ENCODE measurements at regions not wholly inside any gene's neighbourhood (a gene's known extent, or its start where the extent isn't known, plus 50 kb on each side); places are given as distances from the start of the nearest gene placed in this dataset.
"Not testable (repeated sequence)": the region's sequence is repeated elsewhere in the genome, so short reads cannot be mapped to it uniquely, and the experiment has no call there.

DNA sequence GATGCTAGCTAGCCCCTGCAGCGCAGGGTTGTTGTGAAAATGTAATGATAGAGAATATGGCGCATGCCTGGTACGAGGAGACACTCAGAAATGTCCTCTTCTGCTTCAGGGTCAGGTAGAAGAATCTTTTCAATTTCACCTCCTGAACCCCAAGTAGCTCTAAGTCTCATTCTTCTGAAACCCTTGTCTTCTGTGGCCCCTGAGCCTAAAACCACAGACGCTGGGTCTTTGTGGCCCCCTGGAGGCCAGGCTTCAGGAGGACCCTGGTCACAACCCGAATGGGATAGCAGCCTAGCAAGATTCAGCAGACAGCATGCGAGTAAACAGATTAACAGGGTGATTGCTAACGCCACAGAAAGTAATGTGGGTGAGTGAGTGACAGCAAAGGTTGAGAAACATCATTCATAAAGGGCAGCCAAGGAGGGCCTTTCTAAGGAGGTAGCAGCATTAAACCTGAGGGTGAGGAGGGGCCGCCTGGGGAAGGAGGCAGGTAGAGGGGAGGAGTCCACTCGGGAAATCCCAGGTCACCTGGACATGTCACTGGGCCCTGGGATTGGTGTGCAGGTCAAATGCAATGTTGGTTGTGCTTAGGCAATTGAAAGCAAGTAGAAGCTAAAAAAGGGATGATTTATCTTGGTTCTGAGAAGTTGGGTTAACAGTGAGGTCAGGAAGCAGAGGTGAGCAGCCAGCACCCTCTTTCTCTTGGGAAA is 82.2 kb downstream of the ARHGAP11B start:
- H3K79me2 ChIP-seq (ENCODE audit: insufficient read depth); H3K27ac ChIP-seq (ENCODE audit: low read depth in 2 of 2, low read length in 1 of 2); H4K20me1 ChIP-seq (ENCODE audit: insufficient read depth); H3K4me3 ChIP-seq (ENCODE audit: low read depth in 2 of 2, low read length in 1 of 2); CTCF ChIA-PET; H3K9me2 ChIP-seq; POLR2A ChIA-PET; H3K9ac ChIP-seq; H3K4me2 ChIP-seq; H3K36me3 ChIP-seq (replicated peaks in 1 of 2; ENCODE audit: control insufficient read depth in 1 of 2, insufficient read depth in 2 of 2, low read length in 1 of 2); H3K4me1 ChIP-seq (ENCODE audit: control insufficient read depth in 1 of 2, insufficient read depth in 2 of 2, low read depth in 1 of 2, low read length in 1 of 2); H3F3A ChIP-seq (replicated peaks; ENCODE audit: insufficient read depth); H3K9me3 ChIP-seq; DNase-seq; H2AFZ ChIP-seq (ENCODE audit: low read depth); H3K27me3 ChIP-seq (ENCODE audit: insufficient read depth): not testable (repeated sequence)
- 79% methylated on average over 9 of the region's 9 CpGs for WGBS (ENCODE audit: low lambda C conversion rate)

DNA sequence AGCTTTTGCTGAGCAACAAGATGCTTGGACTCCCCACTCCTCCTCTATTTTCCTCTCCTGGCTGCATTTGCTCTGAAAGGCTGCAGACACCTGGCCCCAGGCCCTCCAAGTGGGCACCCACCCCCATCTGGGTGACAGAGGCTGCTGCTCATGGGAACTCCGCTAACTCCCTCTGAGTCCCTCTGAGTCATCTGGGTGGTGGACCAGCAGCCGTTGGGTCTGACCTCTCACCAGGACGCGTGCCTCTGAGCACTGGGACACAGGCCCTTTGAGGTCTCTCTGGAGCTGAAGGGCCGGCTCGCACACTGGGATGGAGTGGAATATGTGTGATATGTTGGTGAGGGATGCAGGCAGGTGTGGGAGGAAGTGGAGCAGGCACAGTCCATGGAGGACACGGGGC is 82.9 kb downstream of the ARHGAP11B start:
- H3K4me2 ChIP-seq; H2AFZ ChIP-seq (ENCODE audit: low read depth); DNase-seq; H3K9me3 ChIP-seq; H3F3A ChIP-seq (replicated peaks; ENCODE audit: insufficient read depth); H3K36me3 ChIP-seq (replicated peaks in 1 of 2; ENCODE audit: control insufficient read depth in 1 of 2, insufficient read depth in 2 of 2, low read length in 1 of 2); H4K20me1 ChIP-seq (ENCODE audit: insufficient read depth); H3K9me2 ChIP-seq; H3K9ac ChIP-seq; H3K27ac ChIP-seq (ENCODE audit: low read depth in 2 of 2, low read length in 1 of 2); CTCF ChIA-PET; H3K79me2 ChIP-seq (ENCODE audit: insufficient read depth); POLR2A ChIA-PET; H3K4me3 ChIP-seq (ENCODE audit: low read depth in 2 of 2, low read length in 1 of 2); H3K27me3 ChIP-seq (ENCODE audit: insufficient read depth); H3K4me1 ChIP-seq (ENCODE audit: control insufficient read depth in 1 of 2, insufficient read depth in 2 of 2, low read depth in 1 of 2, low read length in 1 of 2): not testable (repeated sequence)
- WGBS (ENCODE audit: low lambda C conversion rate), result 59% methylated on average over 2 of the region's 7 CpGs

DNA sequence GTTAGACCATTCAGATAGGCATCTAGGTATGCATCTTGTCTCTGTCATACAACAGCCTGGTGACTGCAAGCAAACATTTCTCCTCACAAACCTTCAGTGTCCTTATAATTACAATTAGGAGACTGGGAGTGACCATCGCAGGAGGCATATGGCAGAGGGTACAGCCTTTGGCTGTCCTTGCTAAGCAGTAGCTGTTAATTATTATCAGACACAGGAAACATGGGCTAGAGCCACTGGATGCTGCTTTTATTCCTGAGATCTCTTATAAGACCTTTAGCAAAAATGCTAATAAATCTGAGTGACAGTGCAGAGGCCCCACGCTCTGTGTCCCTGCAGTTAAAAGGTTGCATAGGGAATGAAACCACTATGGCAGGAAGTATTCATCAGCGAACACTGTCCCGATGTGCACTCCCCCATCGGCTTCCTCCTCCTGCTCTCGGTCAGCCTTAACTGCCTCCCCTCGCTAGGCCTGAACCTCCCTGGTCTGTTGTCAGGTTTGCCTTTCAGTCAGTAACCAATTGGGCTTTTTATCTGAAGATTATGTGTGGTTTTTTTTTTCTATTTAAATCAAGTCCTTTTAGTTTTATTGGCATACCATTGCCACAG is 92.2 kb downstream of the ARHGAP11B start:
- H3K9me2 ChIP-seq; H3K9me3 ChIP-seq; H2AFZ ChIP-seq (ENCODE audit: low read depth); H3K9ac ChIP-seq; H3K4me3 ChIP-seq (ENCODE audit: low read depth in 2 of 2, low read length in 1 of 2); H4K20me1 ChIP-seq (ENCODE audit: insufficient read depth); H3K36me3 ChIP-seq (replicated peaks in 1 of 2; ENCODE audit: control insufficient read depth in 1 of 2, insufficient read depth in 2 of 2, low read length in 1 of 2); DNase-seq; H3K79me2 ChIP-seq (ENCODE audit: insufficient read depth); H3K4me1 ChIP-seq (ENCODE audit: control insufficient read depth in 1 of 2, insufficient read depth in 2 of 2, low read depth in 1 of 2, low read length in 1 of 2); H3F3A ChIP-seq (replicated peaks; ENCODE audit: insufficient read depth); POLR2A ChIA-PET; CTCF ChIA-PET; H3K27me3 ChIP-seq (ENCODE audit: insufficient read depth); H3K4me2 ChIP-seq; H3K27ac ChIP-seq (ENCODE audit: low read depth in 2 of 2, low read length in 1 of 2): not testable (repeated sequence)
- 93% methylated on average over 7 of the region's 7 CpGs for WGBS (ENCODE audit: low lambda C conversion rate)

- H3K79me2 ChIP-seq (ENCODE audit: insufficient read depth); H2AFZ ChIP-seq (ENCODE audit: low read depth); H3K4me2 ChIP-seq; H3K9me2 ChIP-seq; H3K4me3 ChIP-seq (ENCODE audit: low read depth in 2 of 2, low read length in 1 of 2); POLR2A ChIA-PET; H3F3A ChIP-seq (replicated peaks; ENCODE audit: insufficient read depth); DNase-seq; H3K4me1 ChIP-seq (ENCODE audit: control insufficient read depth in 1 of 2, insufficient read depth in 2 of 2, low read depth in 1 of 2, low read length in 1 of 2); CTCF ChIA-PET; H3K36me3 ChIP-seq (replicated peaks in 1 of 2; ENCODE audit: control insufficient read depth in 1 of 2, insufficient read depth in 2 of 2, low read length in 1 of 2); H3K9me3 ChIP-seq; H4K20me1 ChIP-seq (ENCODE audit: insufficient read depth); H3K27me3 ChIP-seq (ENCODE audit: insufficient read depth); H3K9ac ChIP-seq; H3K27ac ChIP-seq (ENCODE audit: low read depth in 2 of 2, low read length in 1 of 2): not testable (repeated sequence)
- WGBS (ENCODE audit: low lambda C conversion rate), result 97% methylated on average over 5 of the region's 5 CpGs
These were observed 93.4 kb downstream of the ARHGAP11B start for GRCh38 chr15:30719363-30719762.

- H3K4me3 ChIP-seq (ENCODE audit: low read depth in 2 of 2, low read length in 1 of 2); H3K27me3 ChIP-seq (ENCODE audit: insufficient read depth); DNase-seq; H3K9me2 ChIP-seq; H3F3A ChIP-seq (replicated peaks; ENCODE audit: insufficient read depth); H2AFZ ChIP-seq (ENCODE audit: low read depth); H3K9ac ChIP-seq; H3K79me2 ChIP-seq (ENCODE audit: insufficient read depth); H3K27ac ChIP-seq (ENCODE audit: low read depth in 2 of 2, low read length in 1 of 2); POLR2A ChIA-PET; H3K4me1 ChIP-seq (ENCODE audit: control insufficient read depth in 1 of 2, insufficient read depth in 2 of 2, low read depth in 1 of 2, low read length in 1 of 2); H3K4me2 ChIP-seq; CTCF ChIA-PET; H3K36me3 ChIP-seq (replicated peaks in 1 of 2; ENCODE audit: control insufficient read depth in 1 of 2, insufficient read depth in 2 of 2, low read length in 1 of 2); H4K20me1 ChIP-seq (ENCODE audit: insufficient read depth); H3K9me3 ChIP-seq: not testable (repeated sequence)
- 79% methylated on average over 2 of the region's 3 CpGs for WGBS (ENCODE audit: low lambda C conversion rate)
These were observed 94.9 kb downstream of the ARHGAP11B start for GRCh38 chr15:30720825-30721224.

- H3F3A ChIP-seq (replicated peaks; ENCODE audit: insufficient read depth); H3K4me1 ChIP-seq (ENCODE audit: control insufficient read depth in 1 of 2, insufficient read depth in 2 of 2, low read depth in 1 of 2, low read length in 1 of 2); H3K4me2 ChIP-seq; H3K79me2 ChIP-seq (ENCODE audit: insufficient read depth); CTCF ChIA-PET; H4K20me1 ChIP-seq (ENCODE audit: insufficient read depth); H3K4me3 ChIP-seq (ENCODE audit: low read depth in 2 of 2, low read length in 1 of 2); H3K27ac ChIP-seq (ENCODE audit: low read depth in 2 of 2, low read length in 1 of 2); H2AFZ ChIP-seq (ENCODE audit: low read depth); DNase-seq; POLR2A ChIA-PET; H3K27me3 ChIP-seq (ENCODE audit: insufficient read depth); H3K9me3 ChIP-seq; H3K9me2 ChIP-seq; H3K36me3 ChIP-seq (replicated peaks in 1 of 2; ENCODE audit: control insufficient read depth in 1 of 2, insufficient read depth in 2 of 2, low read length in 1 of 2); H3K9ac ChIP-seq: not testable (repeated sequence)
- WGBS (ENCODE audit: low lambda C conversion rate), result 67% methylated on average over 2 of the region's 2 CpGs
These were observed 95.6 kb downstream of the ARHGAP11B start for GRCh38 chr15:30721529-30721928.
